Stimulated activated CD4-positive, alpha-beta T cell treated with anti-CD3 and anti-CD28 coated beads, TNF-alpha, amount 100 ng/mL, for 48 hours (primary cell): ENCODE measurements at regions not wholly inside any gene's neighbourhood (a gene's known extent, or its start where the extent isn't known, plus 50 kb on each side); places are given as distances from the start of the nearest gene placed in this dataset.
"Not testable (repeated sequence)": the region's sequence is repeated elsewhere in the genome, so short reads cannot be mapped to it uniquely, and the experiment has no call there.

Source experiments
- DNase-seq, 3 donors: peaks; one replicate each; pipeline ENCODE4 v3.0.0-alpha.2; 2020; ENCODE audit warnings: low read depth in 3 of 3

DNA sequence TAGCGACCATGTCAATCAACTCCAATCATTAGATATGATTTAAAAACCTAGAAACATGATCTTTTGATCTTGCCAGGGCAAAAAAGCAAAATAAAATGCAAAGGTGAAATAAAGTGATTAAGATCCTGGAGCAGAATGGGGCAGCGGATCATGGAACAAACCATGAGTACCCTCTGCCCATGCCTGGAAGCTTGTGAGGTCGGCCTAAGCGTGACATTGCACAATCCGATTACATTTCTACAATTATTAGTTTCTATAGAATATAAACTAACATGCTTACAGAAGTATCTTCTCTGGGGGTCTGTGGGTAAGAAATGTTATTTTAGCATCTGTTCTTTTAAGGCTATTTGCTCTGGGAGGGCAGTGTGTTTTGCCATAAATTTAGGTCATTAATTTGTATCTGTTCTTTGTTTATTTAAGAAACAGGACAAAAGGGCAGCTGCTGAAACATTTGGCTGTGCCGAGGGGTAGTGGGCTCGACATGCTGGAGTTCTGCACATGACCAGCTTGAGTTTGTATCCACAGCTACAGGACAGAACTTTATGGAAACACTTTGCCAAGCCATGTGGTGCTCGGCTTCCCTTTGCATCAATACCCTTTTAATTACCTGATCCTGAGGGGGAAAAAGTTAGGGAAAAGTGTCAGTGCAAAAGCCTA lies 55.9 kb downstream of the ZBTB18 start:
- no peak for DNase-seq

DNA sequence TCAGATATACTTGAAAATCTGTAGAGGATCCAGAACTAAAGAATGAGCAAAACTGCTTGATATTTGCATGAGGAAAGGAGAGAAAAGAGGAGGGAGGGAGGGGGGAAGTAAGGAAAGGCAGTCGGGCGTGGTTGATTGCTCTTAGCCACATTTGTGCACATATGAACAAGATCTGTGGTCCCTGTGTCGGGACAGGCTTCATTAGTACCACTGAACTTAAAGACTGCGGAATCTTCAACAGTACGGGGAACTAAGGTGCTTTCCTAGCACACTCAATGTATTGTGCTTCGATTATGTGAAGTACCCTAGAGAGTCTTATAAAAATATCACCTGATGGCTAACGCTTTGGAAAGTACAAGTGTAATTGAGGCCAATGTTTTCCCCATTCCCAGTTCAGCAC lies 59.9 kb downstream of the ZBTB18 start:
- DNase-seq = no peak

DNA sequence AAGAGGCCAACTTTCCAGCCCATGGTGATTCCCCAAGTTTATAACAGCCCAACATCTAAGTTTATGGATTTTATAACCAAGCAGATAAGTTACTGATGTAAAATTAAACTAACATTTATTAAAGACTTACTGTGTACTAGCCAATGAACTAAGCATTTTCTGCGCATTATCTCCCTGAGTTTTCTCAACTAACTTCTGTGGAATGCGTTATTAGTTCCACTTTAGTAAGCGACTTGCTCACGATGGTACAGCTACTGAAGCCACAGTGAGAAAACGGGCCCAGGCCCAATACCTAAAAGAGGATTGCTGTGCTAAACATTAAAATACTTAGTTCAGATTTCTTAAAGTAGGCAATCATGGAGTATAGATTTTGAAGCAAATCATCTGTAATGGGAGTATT lies 61.0 kb downstream of the ZBTB18 start:
- DNase-seq = no peak

DNA sequence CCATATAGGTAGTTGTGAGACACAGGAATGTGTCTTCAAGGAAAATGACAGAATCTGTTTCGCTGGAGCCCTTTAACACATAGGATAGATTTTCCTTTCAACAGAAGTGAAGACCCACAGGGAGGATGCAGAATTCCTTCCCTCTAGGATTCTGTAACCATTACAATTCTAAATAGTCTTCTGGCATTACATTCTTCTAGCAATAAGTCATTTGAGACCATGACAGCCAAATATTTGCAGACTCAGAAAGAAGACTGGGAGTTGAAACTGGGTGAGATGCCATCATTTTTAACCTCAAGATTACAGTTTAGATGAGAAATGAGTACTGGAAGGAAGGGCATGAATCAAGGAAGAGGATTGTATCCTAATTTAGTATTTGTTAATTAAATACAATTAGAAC lies 61.6 kb downstream of the ZBTB18 start:
- no peak for DNase-seq

DNA sequence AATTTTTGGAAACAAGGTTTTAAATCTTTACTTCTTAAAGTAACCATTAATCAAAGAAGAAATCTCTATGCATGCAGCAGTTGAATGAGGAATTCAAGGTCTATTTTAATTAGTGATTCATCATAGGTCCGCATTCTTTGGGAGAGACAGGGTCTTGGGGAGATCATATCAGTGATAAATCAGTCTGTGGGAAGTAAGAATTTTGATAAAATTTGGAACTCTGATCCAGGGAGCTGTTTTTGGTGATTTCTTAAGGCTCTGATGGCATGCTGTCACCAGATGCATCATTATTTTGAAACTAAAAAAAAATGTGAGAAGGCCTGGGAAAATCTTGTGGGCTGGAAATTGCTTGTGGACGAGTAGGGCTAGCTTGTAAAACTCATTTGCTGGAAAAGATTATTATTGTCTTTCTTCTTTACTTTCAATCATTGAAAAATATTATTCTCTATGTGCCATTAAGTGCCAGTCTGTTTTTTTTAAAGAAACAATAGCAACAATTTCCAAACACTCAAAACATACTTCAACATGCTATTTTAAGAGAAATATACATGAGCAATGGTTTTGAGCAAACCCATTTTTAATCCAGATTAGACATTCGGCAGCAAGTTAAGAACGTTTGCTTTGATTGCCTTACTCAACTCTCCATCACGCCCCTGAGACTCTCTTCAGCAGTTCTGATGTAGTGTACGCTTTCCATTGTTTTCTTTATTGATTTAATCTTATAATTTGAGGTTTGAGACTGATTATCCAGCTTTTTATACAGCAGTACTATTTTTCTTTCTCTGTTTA lies 62.6 kb downstream of the ZBTB18 start:
- DNase-seq = no peak

DNA sequence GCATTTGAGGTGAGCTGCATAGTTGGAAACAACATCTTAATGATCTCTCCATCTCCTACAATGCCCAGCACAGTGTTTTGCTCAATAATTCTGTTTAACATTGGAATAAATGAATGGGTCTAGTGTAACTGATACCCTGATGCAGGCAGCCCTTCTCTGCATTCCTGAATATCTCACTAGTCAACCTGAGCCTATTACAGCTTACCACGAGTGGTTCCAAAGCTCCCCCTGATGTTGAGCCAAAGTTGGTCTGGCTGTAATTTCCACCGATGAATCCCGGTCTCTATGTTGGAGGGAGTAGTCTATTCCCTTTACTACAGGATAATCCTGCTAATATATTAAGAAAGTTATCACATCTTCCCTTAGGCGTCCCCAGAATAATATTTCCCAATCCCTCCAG lies 63.8 kb downstream of the ZBTB18 start:
- no peak for DNase-seq

DNA sequence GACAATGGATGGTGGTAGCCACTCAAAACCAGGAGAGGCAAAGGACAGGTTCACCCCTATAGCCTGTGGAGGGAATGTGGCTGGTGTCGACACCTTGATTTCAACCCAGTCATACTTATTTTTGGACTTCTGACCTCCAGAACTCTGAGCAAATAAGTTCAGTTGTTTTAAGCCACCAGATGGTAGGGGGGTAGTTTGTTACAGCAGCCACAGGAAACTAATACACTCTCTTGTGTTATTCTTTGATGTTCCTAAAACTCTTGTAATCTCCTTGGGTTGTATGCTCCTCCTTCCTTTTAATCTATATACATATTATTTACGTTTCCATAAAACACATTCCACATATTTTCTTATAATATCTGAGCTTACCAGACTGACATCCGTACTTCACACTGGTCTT lies 65.9 kb downstream of the ZBTB18 start:
- no peak for DNase-seq

DNA sequence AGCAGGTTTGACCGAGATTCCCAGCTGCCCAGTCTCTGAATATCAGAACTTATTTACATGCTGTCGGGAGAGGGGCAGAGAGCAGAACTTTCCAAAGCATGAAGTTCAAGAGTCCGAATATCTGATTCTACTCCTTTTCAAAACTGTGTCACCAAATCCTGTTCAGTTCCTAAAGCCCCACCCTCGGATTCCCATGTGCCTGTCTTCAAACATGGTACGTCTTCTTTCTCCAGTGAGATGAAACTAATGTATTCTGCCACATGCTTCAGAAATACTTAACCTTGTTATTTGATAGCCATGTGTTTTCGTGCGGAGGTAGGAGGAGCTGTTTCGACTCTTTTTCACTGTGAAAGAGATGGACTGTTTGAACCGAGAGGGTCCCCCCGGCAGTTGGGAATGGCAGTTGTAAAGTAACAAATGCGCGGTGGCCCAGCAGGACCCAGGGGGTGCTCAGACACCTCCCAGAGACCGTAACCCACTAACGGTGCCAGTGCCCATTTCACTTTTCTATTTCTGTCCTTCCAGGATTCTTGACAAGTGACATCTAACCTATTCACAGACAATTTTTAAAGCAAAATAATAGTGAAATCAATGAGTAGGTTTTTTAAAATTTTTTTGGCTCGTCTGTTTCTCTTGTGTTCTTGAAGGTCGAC lies 67.2 kb downstream of the ZBTB18 start:
- DNase-seq = no peak

DNA sequence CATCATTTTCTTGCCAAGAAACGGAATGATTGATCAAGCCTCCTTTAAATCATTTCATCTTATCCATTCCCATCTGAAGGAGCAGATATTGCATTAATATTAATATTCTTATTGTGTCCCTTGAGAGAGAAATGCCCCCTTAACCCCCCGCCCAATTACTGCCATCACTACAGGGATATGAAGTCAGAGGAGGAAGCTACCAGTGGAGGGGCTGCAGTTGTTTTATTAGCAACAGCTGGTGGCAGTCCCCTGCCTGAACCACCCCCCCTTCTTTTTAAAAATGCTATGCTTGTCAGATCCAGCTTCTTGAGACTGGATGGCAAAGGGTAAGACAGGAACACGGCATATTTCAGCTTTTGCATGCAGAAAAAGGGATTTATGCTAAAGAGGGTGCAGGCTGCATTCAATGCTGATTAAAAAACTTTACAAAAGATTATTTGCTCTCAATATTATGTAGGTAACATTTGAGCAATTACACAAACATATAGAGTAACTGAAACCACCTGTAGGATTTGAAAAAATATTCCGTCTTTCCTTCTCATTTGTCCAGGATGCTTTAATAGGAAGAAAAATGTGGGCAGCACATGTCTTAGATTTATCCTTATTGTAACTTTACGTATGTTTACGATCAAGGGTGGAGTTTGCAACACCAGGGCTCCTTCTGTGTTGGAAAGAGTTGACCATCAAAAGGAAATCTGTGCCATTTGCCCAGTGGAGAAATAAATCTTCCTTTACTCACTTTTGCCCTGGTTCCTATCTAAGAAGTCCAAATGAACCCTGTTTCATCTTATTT lies 77.7 kb downstream of the ZBTB18 start:
- no peak for DNase-seq

DNA sequence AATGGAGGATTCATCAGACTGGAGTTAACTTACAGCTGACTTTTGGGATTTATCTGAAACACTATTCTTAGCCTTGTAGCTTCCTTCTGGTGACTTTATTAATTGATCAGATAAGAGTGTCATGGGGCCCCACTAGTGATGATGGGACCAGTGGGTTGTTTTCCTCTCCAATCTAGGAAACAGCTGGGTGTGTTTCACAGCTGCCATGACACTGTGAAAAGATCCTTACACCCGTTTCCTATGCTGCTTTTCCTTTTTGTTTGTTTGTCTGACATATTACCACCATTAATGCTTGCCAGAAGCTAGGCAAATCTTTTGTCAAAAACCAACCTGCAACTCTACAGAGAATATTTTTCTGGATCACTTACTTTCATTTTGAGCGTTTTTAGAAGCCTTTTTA lies 86.2 kb downstream of the ZBTB18 start:
- DNase-seq = no peak

DNA sequence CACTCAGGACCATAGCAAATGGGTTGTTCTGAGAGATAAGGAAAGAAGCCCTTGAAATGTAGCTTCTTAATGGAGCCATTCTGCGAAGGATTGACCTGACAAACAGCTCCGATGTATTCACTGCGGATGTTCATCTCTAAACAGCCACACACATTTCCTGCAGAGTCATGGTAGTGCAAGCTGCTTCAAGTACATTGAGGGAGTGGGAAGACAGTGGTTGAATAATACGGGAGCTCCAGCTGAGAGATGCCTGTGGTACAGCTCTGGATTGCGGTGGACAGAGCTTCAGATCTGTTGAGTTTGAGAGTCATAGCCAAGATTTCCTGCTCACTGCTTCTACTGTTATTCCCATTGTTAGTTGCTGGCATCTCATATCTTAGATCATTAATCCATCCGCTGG lies 86.6 kb downstream of the ZBTB18 start:
- DNase-seq = no peak

DNA sequence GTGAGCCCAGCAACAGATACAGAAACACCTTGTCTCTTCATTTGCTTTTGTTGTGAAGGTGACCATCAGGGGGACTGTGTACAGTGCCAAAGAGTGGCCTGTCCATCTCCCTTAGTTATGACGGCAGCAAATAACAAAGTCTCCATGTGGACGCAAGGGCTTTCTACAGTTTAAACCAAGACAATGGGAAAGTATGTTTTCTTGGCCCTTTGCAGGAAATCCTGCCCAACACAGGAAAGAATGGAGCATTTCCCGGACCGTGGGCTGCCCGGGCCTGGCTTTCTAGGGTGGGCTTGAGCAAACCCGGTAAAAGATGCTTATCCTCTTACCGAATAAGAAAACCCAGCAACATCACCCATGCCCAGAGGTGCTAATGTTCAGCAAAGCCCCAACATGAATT lies 87.3 kb downstream of the ZBTB18 start:
- no peak for DNase-seq

DNA sequence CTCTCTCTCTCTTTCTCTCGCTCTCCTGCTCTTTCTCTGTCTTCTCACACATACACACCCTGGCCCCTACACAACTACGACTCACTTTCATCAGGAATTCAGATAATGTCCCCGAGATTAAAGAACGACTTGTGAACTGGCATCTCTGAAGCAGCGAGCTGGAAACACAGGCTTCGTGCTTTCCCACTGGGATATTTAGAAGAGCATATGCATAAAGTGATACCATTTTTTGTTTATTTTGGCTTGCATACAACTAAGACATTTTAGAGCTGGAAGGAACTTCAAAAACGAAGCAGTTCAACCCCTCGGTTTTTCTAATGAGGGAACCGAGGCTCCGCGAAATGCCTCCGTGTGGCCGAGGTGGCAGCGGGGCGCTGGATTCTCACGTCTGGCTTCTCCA lies 88.6 kb downstream of the ZBTB18 start:
- no peak for DNase-seq

DNA sequence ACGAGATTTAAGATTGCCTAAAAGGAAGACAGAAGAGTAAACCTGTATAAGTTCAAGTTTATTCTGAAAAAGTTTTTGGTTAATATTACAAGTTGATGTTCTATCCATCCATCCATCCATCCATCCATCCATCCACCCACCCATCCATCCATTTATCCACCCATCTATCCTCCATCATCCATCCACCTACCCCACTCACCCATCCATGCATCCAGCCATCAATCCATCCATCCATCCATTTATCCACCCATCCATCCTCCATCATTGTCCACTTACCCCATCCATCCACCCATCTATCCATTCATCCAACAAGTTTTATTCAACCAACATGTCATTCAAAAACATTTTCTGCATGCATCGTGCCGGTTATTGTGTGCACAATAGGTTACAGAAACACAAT lies 89.3 kb downstream of the ZBTB18 start:
- no peak for DNase-seq

DNA sequence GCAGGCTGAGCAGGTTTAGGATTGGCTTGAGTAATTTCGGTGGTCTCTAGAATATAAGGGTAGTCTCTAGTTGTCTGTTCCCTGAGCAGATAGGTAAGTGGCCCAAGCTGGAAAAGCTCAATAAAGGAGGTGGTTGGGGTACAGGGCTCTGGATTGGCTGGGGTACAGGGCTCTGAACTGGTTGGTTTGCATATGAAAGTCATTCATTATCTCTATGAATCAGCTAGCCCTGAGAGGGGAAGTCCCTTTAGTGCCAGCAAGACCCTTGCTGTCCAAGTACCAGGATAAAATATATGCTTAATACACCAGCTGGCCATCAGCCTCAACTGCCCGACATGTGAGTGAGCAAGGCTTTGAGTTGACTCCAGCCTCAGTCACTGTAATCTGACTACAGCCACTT lies 93.0 kb downstream of the ZBTB18 start:
- no peak for DNase-seq

DNA sequence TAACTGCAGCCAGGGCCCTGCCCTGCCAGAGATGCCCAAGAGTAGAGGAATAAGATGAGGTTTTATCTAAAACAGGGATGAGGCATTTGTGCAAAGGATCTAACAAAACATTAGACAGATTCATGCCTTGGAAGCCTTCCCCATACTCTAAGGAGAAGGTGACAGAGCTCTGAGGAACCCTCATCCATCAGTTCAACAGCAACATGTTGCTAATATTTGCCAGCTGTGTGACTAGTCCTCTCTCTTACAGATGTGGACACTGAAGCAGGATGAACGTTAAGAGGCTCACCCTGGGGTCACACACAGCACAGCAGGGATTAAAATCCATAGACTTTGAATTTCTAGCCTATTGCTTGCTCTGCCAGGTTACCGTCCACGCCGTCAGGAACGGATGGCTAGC lies 99.0 kb downstream of the ZBTB18 start:
- DNase-seq = no peak

DNA sequence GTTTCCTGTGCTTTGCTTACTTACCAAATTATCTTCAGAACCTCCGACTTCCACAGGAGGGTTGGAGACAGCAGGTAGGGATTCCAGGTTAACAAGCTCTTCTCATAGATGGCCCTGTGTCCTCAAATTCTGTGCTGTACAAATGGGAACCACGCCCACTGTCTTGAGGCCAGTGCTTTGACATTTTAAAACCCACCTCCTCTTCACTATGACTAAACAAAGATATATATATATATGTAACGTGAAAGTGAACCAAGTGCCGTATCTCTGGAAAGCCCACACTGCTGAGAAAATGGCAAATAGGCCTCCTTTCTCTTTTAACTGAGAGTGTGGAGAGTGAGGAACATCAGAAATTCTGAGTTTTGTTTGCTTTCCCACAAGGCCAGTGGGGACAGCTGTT lies 99.6 kb downstream of the ZBTB18 start:
- no peak for DNase-seq

DNA sequence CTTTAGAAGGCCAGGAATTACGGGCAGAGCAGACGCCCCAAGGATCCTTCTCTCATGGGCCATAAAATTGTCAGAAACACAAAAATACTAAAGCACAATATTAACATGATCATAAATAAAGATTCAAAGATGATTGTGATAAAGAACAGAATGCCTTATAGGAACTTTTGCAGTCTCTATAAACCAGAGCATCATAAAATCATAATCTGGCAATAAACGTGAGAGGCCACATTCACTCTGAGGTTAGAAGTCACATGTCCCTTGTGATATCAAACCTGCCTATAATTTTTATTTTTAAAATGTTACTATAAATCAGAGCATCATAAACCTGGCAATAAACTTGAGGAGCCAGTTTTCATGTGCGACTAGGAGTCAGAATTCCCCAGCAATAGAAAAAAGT lies 100.5 kb downstream of the ZBTB18 start:
- no peak for DNase-seq

DNA sequence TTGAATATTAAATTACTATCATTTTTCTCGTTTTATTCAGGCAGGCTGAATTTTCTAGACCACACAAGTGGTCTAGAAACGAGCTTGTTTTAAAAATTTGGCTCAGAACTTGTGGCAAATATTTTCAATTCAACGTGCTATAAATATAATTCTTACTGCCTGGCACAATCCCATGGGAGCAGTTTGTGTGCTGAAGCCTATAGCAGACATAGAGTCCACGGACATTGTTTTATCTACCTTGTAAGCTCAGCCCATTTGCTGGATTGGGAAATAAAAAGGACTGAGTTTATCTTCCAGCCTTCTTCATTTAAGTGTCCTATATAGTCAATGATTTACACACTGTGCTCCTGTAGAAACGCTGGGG lies 103.4 kb downstream of the ZBTB18 start:
- no peak for DNase-seq

DNA sequence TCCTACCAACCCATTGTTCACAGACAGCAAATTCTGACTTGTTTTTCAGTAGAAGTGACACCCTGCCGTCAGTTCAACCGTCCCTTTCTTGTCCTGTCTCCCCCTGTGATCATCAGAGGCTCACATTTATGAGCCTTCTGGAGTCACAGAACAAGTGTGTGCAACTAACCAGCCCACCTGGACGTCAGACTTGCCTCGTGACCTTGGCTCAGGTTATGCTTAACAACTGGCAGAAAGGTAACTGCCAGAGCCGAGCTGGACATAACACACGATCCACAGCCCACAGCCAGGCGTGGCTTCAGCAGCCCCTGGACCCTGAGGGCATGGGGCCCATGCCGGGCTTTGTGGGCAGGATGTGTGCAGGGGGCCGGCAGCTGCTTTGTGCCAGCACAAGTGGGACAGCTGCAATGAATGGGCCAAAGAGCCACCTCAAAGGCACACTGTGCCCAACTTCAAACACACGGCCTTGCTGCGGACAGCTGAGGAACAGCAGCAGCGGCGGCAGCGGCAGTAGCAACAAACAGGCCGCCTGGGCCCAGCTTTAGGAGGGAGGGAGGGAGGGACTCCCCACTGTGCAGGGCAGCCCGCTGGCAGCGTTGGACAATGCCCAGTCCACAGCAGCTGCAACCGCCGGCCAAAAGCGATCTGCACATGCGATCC lies 103.9 kb downstream of the ZBTB18 start:
- DNase-seq = no peak

DNA sequence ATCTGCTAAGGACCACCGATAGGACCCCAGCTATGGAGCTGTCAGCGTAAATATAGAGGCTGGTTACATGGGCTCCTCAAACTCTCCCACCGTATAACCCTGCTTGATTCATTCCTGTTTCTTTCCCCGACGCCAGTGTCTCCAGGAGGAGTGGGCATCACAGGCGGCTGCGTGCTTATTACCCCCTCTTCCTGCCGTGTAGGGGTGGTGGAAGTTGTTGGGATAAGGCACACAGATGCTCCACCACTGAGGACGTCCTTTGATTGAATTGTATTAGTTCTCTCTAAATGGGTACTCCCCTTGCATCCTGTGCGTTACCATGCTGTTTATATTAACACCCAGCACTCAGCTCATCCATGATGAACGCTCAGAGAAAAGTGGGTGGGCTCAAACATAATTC lies 104.6 kb downstream of the ZBTB18 start:
- DNase-seq = no peak

DNA sequence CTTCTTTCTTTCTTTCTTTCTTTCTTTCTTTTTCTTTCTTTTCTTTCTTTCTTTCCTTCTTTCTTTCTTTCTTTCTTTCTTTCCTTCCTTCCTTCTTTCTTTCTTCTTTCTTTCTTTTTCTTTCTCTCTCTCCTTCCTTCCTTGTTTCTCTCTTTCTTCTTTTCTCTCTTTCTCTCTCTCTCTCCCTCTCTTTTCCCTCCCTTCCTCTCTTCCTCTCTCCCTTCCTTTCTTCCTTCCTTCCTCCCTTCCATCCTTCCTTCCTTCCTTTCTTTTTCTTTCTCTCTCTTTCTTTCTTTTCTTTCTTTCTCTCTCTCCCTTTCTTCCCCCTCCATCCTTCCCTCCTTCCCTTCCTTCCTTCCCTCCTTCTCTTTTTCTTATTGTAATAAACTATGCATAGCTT lies 105.5 kb downstream of the ZBTB18 start:
- DNase-seq = not testable (repeated sequence)
